ENCODE measurements at regions not wholly inside any gene's neighbourhood (a gene's known extent, or its start where the extent isn't known, plus 50 kb on each side); places are given as distances from the start of the nearest gene placed in this dataset.

- H3K27me3 ChIP-seq (ENCODE audit: control insufficient read depth, insufficient read depth, low read length) = no peaks in the 10 kb centered on the region
- H3K27ac ChIP-seq (ENCODE audit: low read length) = no peak overlapping the region
- no peaks in the 10 kb centered on the region for H3K9me3 ChIP-seq (ENCODE audit: control insufficient read depth, insufficient read depth, low read length)
- no peak overlapping the region for H3K4me3 ChIP-seq (ENCODE audit: low read length)
- DNase-seq (ENCODE audit: low read depth, low spot score) = no peak
- no CpG with 5 or more reads among the region's 6 CpGs for WGBS (ENCODE audit: insufficient coverage, insufficient read length)
- H3K4me1 ChIP-seq (ENCODE audit: control insufficient read depth, insufficient read depth, low read length) = peaks cover 1% of the 10 kb centered on the region; the same call in 1 of the 2 replicates
- 0 out of 2 replicates have a peak, but pooled peaks cover 2% of the 10 kb centered on the region for H3K36me3 ChIP-seq (ENCODE audit: control insufficient read depth, insufficient read depth, low read length)
Observed at GRCh38 chr6:14622909-14623505, 505.4 kb downstream of the CD83 start.

DNA sequence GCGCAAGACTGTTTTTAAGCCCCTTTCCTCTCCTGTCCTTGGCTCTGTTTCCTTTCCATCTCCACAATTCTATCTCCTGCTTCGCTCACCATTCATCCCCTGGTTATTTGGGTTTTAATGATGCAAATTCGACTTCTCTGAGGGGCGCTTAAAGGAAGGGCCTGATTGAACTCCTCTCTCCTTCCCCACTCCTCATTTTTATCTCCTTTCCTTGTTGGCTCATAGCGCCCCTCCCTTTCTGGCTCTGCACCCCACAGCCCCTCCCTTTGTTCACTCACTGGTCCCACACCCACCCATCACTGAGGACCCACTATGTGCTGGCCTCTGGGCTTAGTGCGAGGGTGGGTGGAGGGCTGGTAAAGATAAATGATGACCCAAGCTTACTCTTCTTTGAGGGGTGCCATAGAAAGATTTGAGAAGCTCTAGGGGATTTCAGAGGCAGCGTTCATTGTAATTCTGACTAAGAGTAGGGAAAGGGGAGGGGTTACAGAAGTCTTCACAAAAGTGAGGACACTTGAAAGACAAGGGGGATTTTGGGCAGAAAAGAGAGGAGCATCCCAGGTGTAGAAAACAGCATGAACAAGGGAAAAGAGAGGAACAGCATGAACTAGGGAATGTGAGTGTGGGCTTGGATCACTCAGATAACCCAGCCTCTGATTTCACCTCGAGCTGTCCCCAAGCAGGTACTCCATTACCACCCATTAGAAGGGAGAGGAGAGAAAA lies 507.8 kb downstream of the CD83 start:
- Histone ChIP-seq H3K27me3 (ENCODE audit: control insufficient read depth, insufficient read depth, low read length) (no peaks in the 10 kb centered on the region), H3K27ac (ENCODE audit: low read length) (no peak overlapping the region), H3K36me3 (ENCODE audit: control insufficient read depth, insufficient read depth, low read length) (no peaks in the 10 kb centered on the region), H3K9me3 (ENCODE audit: control insufficient read depth, insufficient read depth, low read length) (no peaks in the 10 kb centered on the region), H3K4me1 (ENCODE audit: control insufficient read depth, insufficient read depth, low read length) (peaks cover 1% of the 10 kb centered on the region; the same call in 1 of the 2 replicates), H3K4me3 (ENCODE audit: low read length) (no peak overlapping the region)
- no CpG with 5 or more reads among the region's 8 CpGs for WGBS (ENCODE audit: insufficient coverage, insufficient read length)
- no peak for DNase-seq (ENCODE audit: low read depth, low spot score)

DNA sequence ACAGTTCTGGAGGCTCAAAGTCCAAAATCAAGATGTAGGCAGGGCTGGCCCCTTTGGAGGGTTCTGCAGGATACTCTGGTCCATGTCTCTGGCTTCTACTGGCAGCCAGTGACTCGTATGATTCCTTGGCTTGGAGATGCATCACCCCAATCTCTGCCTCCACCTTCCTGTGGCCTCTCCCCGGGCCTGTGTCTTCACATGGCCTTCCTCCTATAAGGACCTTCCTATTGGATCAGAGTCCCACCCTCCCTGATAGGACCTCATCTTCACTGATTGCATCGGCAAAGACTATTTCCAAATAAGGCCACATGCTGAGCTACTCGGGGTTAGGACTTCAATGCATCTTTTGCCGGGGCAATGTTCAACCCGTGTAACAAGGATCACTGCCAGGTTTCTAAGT lies 509.0 kb downstream of the CD83 start:
- WGBS (ENCODE audit: insufficient coverage, insufficient read length) = no CpG with 5 or more reads among the region's 6 CpGs
- no peaks in the 10 kb centered on the region for H3K27me3 ChIP-seq (ENCODE audit: control insufficient read depth, insufficient read depth, low read length)
- no peak overlapping the region for H3K27ac ChIP-seq (ENCODE audit: low read length)
- DNase-seq (ENCODE audit: low read depth, low spot score) = no peak
- peaks cover 1% of the 10 kb centered on the region; the same call in 1 of the 2 replicates for H3K4me1 ChIP-seq (ENCODE audit: control insufficient read depth, insufficient read depth, low read length)
- no peaks in the 10 kb centered on the region for H3K9me3 ChIP-seq (ENCODE audit: control insufficient read depth, insufficient read depth, low read length)
- H3K36me3 ChIP-seq (ENCODE audit: control insufficient read depth, insufficient read depth, low read length) = no peaks in the 10 kb centered on the region
- H3K4me3 ChIP-seq (ENCODE audit: low read length) = no peak overlapping the region

GRCh38 chr6:14630016-14630415 lies 512.4 kb downstream of the CD83 start:
- no peak for DNase-seq (ENCODE audit: low read depth, low spot score)
- H3K9me3 ChIP-seq (ENCODE audit: control insufficient read depth, insufficient read depth, low read length) = no peaks in the 10 kb centered on the region
- no peak overlapping the region for H3K4me3 ChIP-seq (ENCODE audit: low read length)
- H3K27ac ChIP-seq (ENCODE audit: low read length) = no peak overlapping the region
- H3K4me1 ChIP-seq (ENCODE audit: control insufficient read depth, insufficient read depth, low read length) = peaks cover 4% of the 10 kb centered on the region
- H3K27me3 ChIP-seq (ENCODE audit: control insufficient read depth, insufficient read depth, low read length) = no peaks in the 10 kb centered on the region
- no peaks in the 10 kb centered on the region for H3K36me3 ChIP-seq (ENCODE audit: control insufficient read depth, insufficient read depth, low read length)
- WGBS (ENCODE audit: insufficient coverage, insufficient read length) = no CpG with 5 or more reads among the region's 12 CpGs

- no peak for DNase-seq (ENCODE audit: low read depth, low spot score)
- H3K9me3 ChIP-seq (ENCODE audit: control insufficient read depth, insufficient read depth, low read length) = no peaks in the 10 kb centered on the region
- WGBS (ENCODE audit: insufficient coverage, insufficient read length) = no CpG with 5 or more reads among the region's 3 CpGs
- no peak overlapping the region for H3K27ac ChIP-seq (ENCODE audit: low read length)
- no peaks in the 10 kb centered on the region for H3K36me3 ChIP-seq (ENCODE audit: control insufficient read depth, insufficient read depth, low read length)
- H3K4me1 ChIP-seq (ENCODE audit: control insufficient read depth, insufficient read depth, low read length) = peaks cover 4% of the 10 kb centered on the region
- H3K4me3 ChIP-seq (ENCODE audit: low read length) = no peak overlapping the region; the same call in 1 of the 2 replicates
- H3K27me3 ChIP-seq (ENCODE audit: control insufficient read depth, insufficient read depth, low read length) = no peaks in the 10 kb centered on the region
Observed at GRCh38 chr6:14633479-14633878, 515.9 kb downstream of the CD83 start.

DNA sequence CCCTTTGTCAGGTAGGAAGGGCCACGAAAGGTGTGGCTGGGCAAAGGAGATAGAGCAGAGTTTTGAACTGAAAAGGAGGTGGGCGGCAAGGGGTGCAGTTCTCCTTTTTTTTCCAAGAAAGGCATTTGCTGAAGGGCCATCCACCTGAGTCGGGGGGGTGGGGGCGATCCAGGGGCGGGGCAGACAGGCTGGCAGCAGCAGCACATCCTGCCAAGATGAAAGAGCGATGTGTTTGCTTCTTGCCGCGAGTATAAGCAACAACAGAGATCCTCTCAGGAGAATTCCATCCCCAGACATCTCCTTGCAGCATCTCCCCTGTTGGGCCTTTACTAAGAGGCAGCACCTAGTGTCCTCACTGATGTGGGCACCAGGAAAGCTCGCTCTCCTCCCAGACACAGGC lies 516.5 kb downstream of the CD83 start:
- WGBS (ENCODE audit: insufficient coverage, insufficient read length) = no CpG with 5 or more reads among the region's 9 CpGs
- peaks cover 4% of the 10 kb centered on the region for H3K4me1 ChIP-seq (ENCODE audit: control insufficient read depth, insufficient read depth, low read length)

DNA sequence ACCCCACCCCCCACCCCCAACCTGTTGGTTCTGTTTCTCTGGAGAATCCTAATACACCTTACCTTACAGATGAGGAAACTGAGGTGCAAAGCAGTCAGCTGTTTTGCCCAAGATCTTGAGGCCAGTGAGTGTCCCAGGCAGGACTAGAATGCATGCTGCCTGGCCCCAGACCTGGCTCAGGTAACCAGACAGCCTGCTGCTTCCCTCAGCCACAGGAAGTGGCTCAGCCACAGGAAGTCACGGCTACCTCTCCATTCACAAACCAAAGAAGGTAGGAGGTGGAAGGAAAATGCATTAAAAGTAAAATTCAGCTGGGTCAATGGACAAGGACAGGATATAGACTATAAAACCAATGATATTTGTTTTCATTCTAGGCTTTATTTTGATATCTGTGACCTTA lies 517.6 kb downstream of the CD83 start:
- no peak overlapping the region for H3K27ac ChIP-seq (ENCODE audit: low read length)
- no peak overlapping the region for H3K4me3 ChIP-seq (ENCODE audit: low read length)
- H3K9me3 ChIP-seq (ENCODE audit: control insufficient read depth, insufficient read depth, low read length) = no peaks in the 10 kb centered on the region
- no peak for DNase-seq (ENCODE audit: low read depth, low spot score)
- WGBS (ENCODE audit: insufficient coverage, insufficient read length) = no CpG with 5 or more reads among the region's 1 CpG
- no peaks in the 10 kb centered on the region for H3K27me3 ChIP-seq (ENCODE audit: control insufficient read depth, insufficient read depth, low read length)
- H3K4me1 ChIP-seq (ENCODE audit: control insufficient read depth, insufficient read depth, low read length) = peaks cover 4% of the 10 kb centered on the region
- no peaks in the 10 kb centered on the region for H3K36me3 ChIP-seq (ENCODE audit: control insufficient read depth, insufficient read depth, low read length)

More for the DNA sequence above, 516.5 kb downstream of the CD83 start:
- Histone ChIP-seq H3K36me3 (ENCODE audit: control insufficient read depth, insufficient read depth, low read length) (no peaks in the 10 kb centered on the region), H3K9me3 (ENCODE audit: control insufficient read depth, insufficient read depth, low read length) (no peaks in the 10 kb centered on the region), H3K4me3 (ENCODE audit: low read length) (no peak overlapping the region), H3K27ac (ENCODE audit: low read length) (no peak overlapping the region), H3K27me3 (ENCODE audit: control insufficient read depth, insufficient read depth, low read length) (no peaks in the 10 kb centered on the region)
- DNase-seq (ENCODE audit: low read depth, low spot score) = no peak

DNA sequence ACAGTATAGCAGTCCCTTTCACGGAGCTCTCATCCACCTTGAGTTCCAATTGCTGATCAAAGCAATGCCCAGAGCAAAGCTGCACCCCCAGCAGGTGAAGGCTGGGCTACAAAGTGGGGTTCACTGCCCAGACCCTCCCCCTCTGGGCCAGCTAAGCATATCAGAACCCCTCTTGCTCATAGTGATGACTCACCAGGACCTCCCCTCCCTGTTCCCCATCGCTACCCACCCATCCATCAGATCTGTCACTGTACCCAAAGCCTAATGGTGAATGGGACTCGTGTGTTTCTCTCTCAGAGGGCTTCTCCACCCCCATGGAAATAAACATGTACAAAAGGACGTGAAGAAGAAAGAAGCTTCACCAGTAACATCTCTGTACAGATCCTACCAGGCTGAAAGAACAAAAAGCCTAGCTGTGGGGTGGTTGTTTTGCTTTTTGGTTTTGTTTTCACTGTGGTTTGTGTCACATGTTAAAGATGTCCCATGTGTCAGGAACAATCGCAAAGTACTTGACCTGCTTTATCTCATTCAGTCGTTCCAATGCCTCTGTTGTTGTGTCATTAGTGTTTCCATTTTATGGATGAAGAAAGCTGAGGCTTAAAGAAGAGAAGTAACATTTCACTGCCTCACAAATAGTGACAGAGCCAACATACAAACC lies 518.5 kb downstream of the CD83 start:
- Histone ChIP-seq H3K27me3 (ENCODE audit: control insufficient read depth, insufficient read depth, low read length) (no peaks in the 10 kb centered on the region), H3K27ac (ENCODE audit: low read length) (no peak overlapping the region), H3K9me3 (ENCODE audit: control insufficient read depth, insufficient read depth, low read length) (no peaks in the 10 kb centered on the region), H3K4me1 (ENCODE audit: control insufficient read depth, insufficient read depth, low read length) (peaks cover 8% of the 10 kb centered on the region), H3K36me3 (ENCODE audit: control insufficient read depth, insufficient read depth, low read length) (no peaks in the 10 kb centered on the region), H3K4me3 (ENCODE audit: low read length) (no peak overlapping the region)
- DNase-seq (ENCODE audit: low read depth, low spot score) = no peak
- WGBS (ENCODE audit: insufficient coverage, insufficient read length) = no CpG with 5 or more reads among the region's 6 CpGs

DNA sequence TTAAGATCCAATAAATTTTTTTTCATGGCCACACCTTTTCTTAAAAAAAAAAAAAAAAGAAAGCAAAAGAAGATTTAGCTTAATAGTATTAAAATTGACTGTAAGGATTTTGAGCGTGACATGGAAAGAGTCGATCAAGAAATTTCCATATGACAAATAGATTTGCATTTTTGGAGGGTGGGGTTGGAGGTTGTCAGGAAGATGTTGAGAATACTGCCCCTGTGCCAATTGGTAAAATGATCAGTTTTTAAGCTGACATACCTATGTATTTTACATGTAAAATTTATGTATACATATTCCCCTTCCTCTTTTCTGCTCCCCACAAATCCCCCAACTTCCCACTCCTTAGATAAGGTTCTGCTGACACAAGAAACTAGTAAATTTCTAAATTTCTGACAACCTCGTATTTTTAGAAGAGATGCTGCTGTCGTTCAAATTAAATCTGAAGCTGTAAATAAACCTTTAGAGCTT lies 520.9 kb downstream of the CD83 start:
- Histone ChIP-seq H3K4me3 (ENCODE audit: low read length) (no peak overlapping the region), H3K27ac (ENCODE audit: low read length) (no peak overlapping the region), H3K27me3 (ENCODE audit: control insufficient read depth, insufficient read depth, low read length) (no peaks in the 10 kb centered on the region), H3K36me3 (ENCODE audit: control insufficient read depth, insufficient read depth, low read length) (no peaks in the 10 kb centered on the region), H3K4me1 (ENCODE audit: control insufficient read depth, insufficient read depth, low read length) (peaks cover 8% of the 10 kb centered on the region), H3K9me3 (ENCODE audit: control insufficient read depth, insufficient read depth, low read length) (no peaks in the 10 kb centered on the region)
- DNase-seq (ENCODE audit: low read depth, low spot score) = no peak
- no CpG with 5 or more reads among the region's 4 CpGs for WGBS (ENCODE audit: insufficient coverage, insufficient read length)

- Histone ChIP-seq H3K27ac (ENCODE audit: low read length) (no peak overlapping the region), H3K4me3 (ENCODE audit: low read length) (no peak overlapping the region), H3K36me3 (ENCODE audit: control insufficient read depth, insufficient read depth, low read length) (no peaks in the 10 kb centered on the region), H3K27me3 (ENCODE audit: control insufficient read depth, insufficient read depth, low read length) (no peaks in the 10 kb centered on the region), H3K4me1 (ENCODE audit: control insufficient read depth, insufficient read depth, low read length) (peaks cover 8% of the 10 kb centered on the region), H3K9me3 (ENCODE audit: control insufficient read depth, insufficient read depth, low read length) (no peaks in the 10 kb centered on the region)
- DNase-seq (ENCODE audit: low read depth, low spot score) = no peak
- WGBS (ENCODE audit: insufficient coverage, insufficient read length) = no CpG with 5 or more reads among the region's 13 CpGs
Observed at GRCh38 chr6:14638906-14639761, 521.6 kb downstream of the CD83 start.
